Activated CD4-positive, alpha-beta T cell treated with anti-CD3 and anti-CD28 coated beads for 24 hours (primary cell): ENCODE measurements at regions not wholly inside any gene's neighbourhood (a gene's known extent, or its start where the extent isn't known, plus 50 kb on each side); places are given as distances from the start of the nearest gene placed in this dataset.

Source experiments
- DNase-seq, 2 donors: peaks; one replicate each; pipeline ENCODE4 v3.0.0-alpha.2; 2020; ENCODE audit warnings: low read depth in 2 of 2

GRCh38 chr6:105495515-105495914 is 92.6 kb upstream of the PREP start:
- no peak for DNase-seq

- no peak for DNase-seq
Measured at GRCh38 chr6:105494688-105495087, 91.8 kb upstream of the PREP start.

GRCh38 chr6:105493736-105494135 is 90.9 kb upstream of the PREP start:
- DNase-seq: no peak

GRCh38 chr6:105492706-105493673 is 90.1 kb upstream of the PREP start:
- no peak for DNase-seq

GRCh38 chr6:105489216-105489530 is 86.3 kb upstream of the PREP start:
- no peak for DNase-seq

- DNase-seq: no peak
Measured at GRCh38 chr6:105488516-105489215, 85.8 kb upstream of the PREP start.

GRCh38 chr6:105487040-105487790 is 84.3 kb upstream of the PREP start:
- DNase-seq: no peak

GRCh38 chr6:105485456-105485855 is 82.6 kb upstream of the PREP start:
- no peak for DNase-seq

GRCh38 chr6:105484238-105485161 is 81.6 kb upstream of the PREP start:
- DNase-seq: no peak

- no peak for DNase-seq
Measured at GRCh38 chr6:105483492-105483891, 80.6 kb upstream of the PREP start.

- DNase-seq: no peak
Measured at GRCh38 chr6:105482921-105483320, 80.0 kb upstream of the PREP start.

- no peak for DNase-seq
Measured at GRCh38 chr6:105482227-105482844, 79.5 kb upstream of the PREP start.

- DNase-seq: no peak
Measured at GRCh38 chr6:105476978-105477377, 74.1 kb upstream of the PREP start.

GRCh38 chr6:105474234-105474633 is 71.4 kb upstream of the PREP start:
- DNase-seq: no peak

- no peak for DNase-seq
Measured at GRCh38 chr6:105469946-105470345, 67.1 kb upstream of the PREP start.

GRCh38 chr6:105468850-105469249 is 66.0 kb upstream of the PREP start:
- DNase-seq: no peak

- DNase-seq: no peak
Measured at GRCh38 chr6:105460860-105461259, 58.0 kb upstream of the PREP start.

- no peak for DNase-seq
Measured at GRCh38 chr6:105459864-105460263, 57.0 kb upstream of the PREP start.

GRCh38 chr6:105459049-105459448 is 56.2 kb upstream of the PREP start:
- peak in 1 of 2 donors; percentile 2 for DNase-seq

GRCh38 chr6:105458551-105458950 is 55.7 kb upstream of the PREP start:
- no peak for DNase-seq

GRCh38 chr6:105458084-105458483 is 55.2 kb upstream of the PREP start:
- DNase-seq: no peak
